ENCODE measurements at regions not wholly inside any gene's neighbourhood (a gene's known extent, or its start where the extent isn't known, plus 50 kb on each side); places are given as distances from the start of the nearest gene placed in this dataset.

DNA sequence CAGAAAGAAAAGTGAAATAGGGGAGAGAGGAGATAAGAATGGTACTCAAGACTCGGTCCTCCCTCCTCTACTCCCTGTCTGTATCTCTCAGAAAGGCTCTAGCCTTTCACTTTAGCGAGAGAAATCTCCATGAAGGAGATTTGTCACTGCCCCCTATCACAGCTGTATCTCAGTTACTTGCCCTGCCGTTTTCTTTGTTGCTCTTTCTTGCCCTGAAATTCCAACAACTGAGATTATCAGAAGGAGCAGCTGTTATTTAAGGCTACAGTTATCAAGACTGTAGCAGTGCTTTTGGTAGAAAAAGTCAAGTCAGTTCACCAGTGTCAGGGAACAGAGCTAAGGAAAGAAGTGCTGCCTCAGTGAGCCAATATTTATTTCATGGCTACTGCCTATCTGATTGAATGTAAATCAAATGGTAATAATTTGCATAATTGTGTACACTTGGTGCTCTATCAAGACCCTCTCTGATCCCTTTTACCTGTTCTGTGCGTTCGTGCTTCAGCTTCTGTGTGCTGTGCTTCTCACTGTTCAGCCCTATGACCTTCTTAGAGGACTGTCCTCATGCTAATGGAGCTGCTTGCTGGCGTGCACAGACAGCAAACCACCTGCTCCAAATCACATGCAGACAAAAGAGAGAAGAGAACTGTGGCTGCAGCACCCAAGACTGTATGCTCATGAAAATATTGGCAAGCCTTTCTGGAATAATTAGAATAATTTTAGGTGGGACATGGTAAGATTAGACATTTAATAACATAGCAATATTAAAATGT, 180.2 kb upstream of the FAM3C start:
- TF ChIP-seq POLR2A (IDR thresholded peaks at IDR 0.05) (no peak), POLR2AphosphoS5 (IDR thresholded peaks at IDR 0.05) (no peak)

Measured in transverse colon (tissue), 3 donors.